ENCODE measurements at regions not wholly inside any gene's neighbourhood (a gene's known extent, or its start where the extent isn't known, plus 50 kb on each side); places are given as distances from the start of the nearest gene placed in this dataset.

- H3K79me2 ChIP-seq (ENCODE audit: control insufficient read depth, insufficient read depth, low read length), result no peaks in the 10 kb centered on the region
- intact Hi-C loops (cut with micrococcal nuclease), result no loop called here
- ChIA-PET CTCF (no interaction called here), POLR2A (no interaction called here)
- no peaks in the 10 kb centered on the region for H3K4me1 Mint-ChIP-seq
- TF ChIP-seq EZH2 (IDR thresholded peaks at IDR 0.05; ENCODE audit: borderline replicate concordance, insufficient read depth, low read depth, low read length, poor library complexity, severe bottlenecking), result no peak
- TF ChIP-seq CTCF (IDR thresholded peaks at IDR 0.05), result no peak
- H3K4me2 ChIP-seq (replicated peaks; ENCODE audit: low read depth, low read length, poor library complexity, severe bottlenecking), result no peak overlapping the region
- H4K20me1 ChIP-seq (ENCODE audit: control insufficient read depth, insufficient read depth, low read length, poor library complexity, severe bottlenecking), result no peaks in the 10 kb centered on the region
- no peaks in the 10 kb centered on the region for H3K36me3 ChIP-seq (replicated peaks in 1 of 2; ENCODE audit: control extremely low read depth in 1 of 2, control insufficient read depth in 1 of 2, extremely low read depth in 1 of 2, insufficient read depth in 2 of 2, low read length in 1 of 2)
- no peaks in the 10 kb centered on the region for H3K27me3 ChIP-seq (replicated peaks in 1 of 4; ENCODE audit: control extremely low read depth in 1 of 4, control insufficient read depth in 3 of 4, insufficient read depth in 4 of 4, low read length in 3 of 4)
- no peak overlapping the region for H3K9ac ChIP-seq (ENCODE audit: low read length)
- H3K4me3 Mint-ChIP-seq, result no peak overlapping the region
- H3K4me3 ChIP-seq (ENCODE audit: control extremely low read depth in 1 of 5, extremely low read depth in 1 of 5, insufficient read depth in 1 of 5, low read depth in 2 of 5, low read length in 4 of 5), result no peak overlapping the region
- DNase-seq, result no peak
- H3K4me1 ChIP-seq (ENCODE audit: control insufficient read depth in 2 of 2, insufficient read depth in 2 of 2, low read length in 2 of 2), result no peaks in the 10 kb centered on the region
- H3K9me3 ChIP-seq (ENCODE audit: control extremely low read depth in 1 of 3, control insufficient read depth in 2 of 3, insufficient read depth in 1 of 3, low read length in 2 of 3), result no peaks in the 10 kb centered on the region
- H2AFZ ChIP-seq (ENCODE audit: insufficient read depth, low read depth, low read length, poor library complexity, severe bottlenecking), result no peak overlapping the region
- no peaks in the 10 kb centered on the region for H3K9me3 Mint-ChIP-seq (ENCODE audit: insufficient read depth)
- no peak overlapping the region for H3K27ac Mint-ChIP-seq
- no peak for ATAC-seq (ENCODE audit: low read depth)
- H3K27ac ChIP-seq (ENCODE audit: low read length in 2 of 2), result no peak overlapping the region
- WGBS (ENCODE audit: insufficient coverage), result 85% methylated on average over 5 of the region's 6 CpGs
- H3K27me3 Mint-ChIP-seq, result no peaks in the 10 kb centered on the region
These were observed 111.8 kb downstream of the ACTL7B start for GRCh38 chr9:108743901-108744371.

GRCh38 chr9:108743416-108743815 is 112.4 kb downstream of the ACTL7B start:
- TF ChIP-seq CTCF (IDR thresholded peaks at IDR 0.05) (no peak), EZH2 (IDR thresholded peaks at IDR 0.05; ENCODE audit: borderline replicate concordance, insufficient read depth, low read depth, low read length, poor library complexity, severe bottlenecking) (no peak)
- Histone ChIP-seq H3K4me2 (replicated peaks; ENCODE audit: low read depth, low read length, poor library complexity, severe bottlenecking) (no peak overlapping the region), H3K4me1 (ENCODE audit: control insufficient read depth in 2 of 2, insufficient read depth in 2 of 2, low read length in 2 of 2) (no peaks in the 10 kb centered on the region), H3K27me3 (replicated peaks in 1 of 4; ENCODE audit: control extremely low read depth in 1 of 4, control insufficient read depth in 3 of 4, insufficient read depth in 4 of 4, low read length in 3 of 4) (no peaks in the 10 kb centered on the region), H3K9me3 (ENCODE audit: control extremely low read depth in 1 of 3, control insufficient read depth in 2 of 3, insufficient read depth in 1 of 3, low read length in 2 of 3) (no peaks in the 10 kb centered on the region), H2AFZ (ENCODE audit: insufficient read depth, low read depth, low read length, poor library complexity, severe bottlenecking) (no peak overlapping the region), H3K9ac (ENCODE audit: low read length) (no peak overlapping the region), H3K27ac (ENCODE audit: low read length in 2 of 2) (no peak overlapping the region), H3K36me3 (replicated peaks in 1 of 2; ENCODE audit: control extremely low read depth in 1 of 2, control insufficient read depth in 1 of 2, extremely low read depth in 1 of 2, insufficient read depth in 2 of 2, low read length in 1 of 2) (no peaks in the 10 kb centered on the region), H3K4me3 (ENCODE audit: control extremely low read depth in 1 of 5, extremely low read depth in 1 of 5, insufficient read depth in 1 of 5, low read depth in 2 of 5, low read length in 4 of 5) (no peak overlapping the region), H4K20me1 (ENCODE audit: control insufficient read depth, insufficient read depth, low read length, poor library complexity, severe bottlenecking) (no peaks in the 10 kb centered on the region), H3K79me2 (ENCODE audit: control insufficient read depth, insufficient read depth, low read length) (no peaks in the 10 kb centered on the region)
- no peaks in the 10 kb centered on the region for H3K9me3 Mint-ChIP-seq (ENCODE audit: insufficient read depth)
- no peak overlapping the region for H3K27ac Mint-ChIP-seq
- intact Hi-C loops (cut with micrococcal nuclease), result no loop called here
- no peak for DNase-seq
- H3K4me1 Mint-ChIP-seq, result no peaks in the 10 kb centered on the region
- no peak for ATAC-seq (ENCODE audit: low read depth)
- ChIA-PET POLR2A (no interaction called here), CTCF (no interaction called here)
- WGBS (ENCODE audit: insufficient coverage), result no CpG with 5 or more reads among the region's 2 CpGs
- H3K27me3 Mint-ChIP-seq, result no peaks in the 10 kb centered on the region
- H3K4me3 Mint-ChIP-seq, result no peak overlapping the region

Data from B cell (primary cell).